LoVo (cell line): ENCODE measurements at regions not wholly inside any gene's neighbourhood (a gene's known extent, or its start where the extent isn't known, plus 50 kb on each side); places are given as distances from the start of the nearest gene placed in this dataset.

Experiments used
- DNase-seq: peaks from one replicate; pipeline ENCODE4 v3.0.0-alpha.2; 2016; ENCODE audit warnings: low spot score

DNA sequence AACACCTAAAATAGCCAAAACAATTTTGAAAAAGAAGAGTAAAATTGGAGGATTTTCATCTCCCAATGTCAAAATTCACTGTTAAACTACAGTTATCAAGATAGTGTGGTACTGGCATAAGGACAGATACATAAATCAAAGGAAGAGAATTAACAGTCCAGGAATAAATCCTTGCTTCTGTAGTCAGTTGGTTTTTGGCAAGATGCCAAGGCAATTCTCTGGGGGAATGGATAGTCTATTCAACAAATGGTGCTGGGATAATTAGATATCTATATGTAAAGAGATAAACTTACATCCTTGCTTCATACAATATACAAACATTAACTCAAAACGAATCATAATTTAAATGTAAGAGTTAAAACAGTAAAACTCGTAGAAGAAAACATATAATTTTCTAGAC, 57.9 kb upstream of the SELENOK start:
- DNase-seq: no peak

- DNase-seq: no peak
These were observed 56.5 kb upstream of the SELENOK start for GRCh38 chr3:53948174-53948573.

DNA sequence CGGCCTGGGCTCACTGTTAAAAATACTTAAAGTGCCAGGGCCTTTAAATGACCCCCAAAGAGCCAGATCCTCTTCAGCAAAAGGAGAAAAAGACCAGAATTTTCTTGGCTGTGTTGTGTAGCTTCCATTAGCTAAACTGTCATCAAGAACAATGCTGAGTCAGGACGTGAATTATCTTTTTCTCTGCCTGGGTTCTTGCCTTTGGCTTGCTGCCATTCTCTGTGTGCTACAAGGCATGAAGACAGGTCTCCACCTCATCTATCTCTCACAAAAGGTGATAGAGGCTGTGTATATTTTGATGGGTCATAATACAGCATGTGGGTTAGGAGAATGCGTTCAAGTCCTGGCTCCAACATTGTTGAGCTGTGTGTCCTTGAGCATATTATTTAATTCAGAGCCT, 52.4 kb upstream of the SELENOK start:
- DNase-seq: no peak

- no peak for DNase-seq
These were observed 50.3 kb upstream of the SELENOK start for GRCh38 chr3:53941950-53942349.
